Astrocyte (in vitro differentiated cells and primary cell): ENCODE measurements at regions not wholly inside any gene's neighbourhood (a gene's known extent, or its start where the extent isn't known, plus 50 kb on each side); places are given as distances from the start of the nearest gene placed in this dataset.
"Not testable (repeated sequence)": the region's sequence is repeated elsewhere in the genome, so short reads cannot be mapped to it uniquely, and the experiment has no call there.

Experiments used
- DNase-seq: peaks from one replicate; pipeline ENCODE4 v3.0.0-alpha.2; 2010; ENCODE audit warnings: low read depth
- FAIRE-seq: peaks from 2 replicates; lab custom pipeline; 2011; peaks lifted over from hg19 to GRCh38; lab: Jason Lieb, UNC
- H2AFZ ChIP-seq: 2 replicates; pipeline ENCODE4 v1.6.0; 2012; ENCODE audit warnings: low read depth, low read length, inconsistent platforms
- H3K27ac ChIP-seq: 2 replicates; pipeline ENCODE4 v1.5.1; 2011; ENCODE audit warnings: low read depth, low read length, inconsistent platforms
- H3K27me3 ChIP-seq: 2 replicates; pipeline ENCODE4 v1.6.0; 2011; ENCODE audit warnings: low read length, inconsistent platforms; ENCODE audit not compliant: insufficient read depth
- H3K36me3 ChIP-seq: 2 replicates; pipeline ENCODE4 v1.5.1; 2011; ENCODE audit warnings: low read length, inconsistent platforms; ENCODE audit not compliant: insufficient read depth
- H3K4me1 ChIP-seq: 2 replicates; pipeline ENCODE4 v1.5.1; 2011; ENCODE audit warnings: low read length, inconsistent platforms; ENCODE audit not compliant: insufficient read depth
- H3K4me2 ChIP-seq: 2 replicates; pipeline ENCODE4 v1.6.0; 2012; ENCODE audit warnings: low read length, inconsistent platforms
- H3K4me3 ChIP-seq: 2 replicates; pipeline ENCODE4 v1.5.1; 2011; ENCODE audit warnings: low read depth, mild to moderate bottlenecking, low read length, inconsistent platforms; ENCODE audit not compliant: insufficient read depth
- H3K79me2 ChIP-seq: 2 replicates; pipeline ENCODE4 v1.6.0; 2012; ENCODE audit warnings: mild to moderate bottlenecking, low read length, inconsistent platforms; ENCODE audit not compliant: insufficient read depth
- H3K9ac ChIP-seq: 2 replicates; pipeline ENCODE4 v1.6.0; 2012; ENCODE audit warnings: mild to moderate bottlenecking, low read length, inconsistent platforms
- H3K9me3 ChIP-seq: 2 replicates; pipeline ENCODE4 v1.5.1; 2012; ENCODE audit warnings: low read depth, mild to moderate bottlenecking, low read length, inconsistent platforms; ENCODE audit not compliant: insufficient read depth
- H4K20me1 ChIP-seq: 2 replicates; pipeline ENCODE4 v1.6.0; 2012; ENCODE audit warnings: low read length, inconsistent platforms; ENCODE audit not compliant: insufficient read depth
- H3K27ac Mint-ChIP-seq: one replicate; pipeline ENCODE4 v1.8.0; 2021; ENCODE audit warnings: mild to moderate bottlenecking, mixed read lengths; ENCODE audit not compliant: unreplicated experiment
- H3K27me3 Mint-ChIP-seq: one replicate; pipeline ENCODE4 v1.8.0; 2021; ENCODE audit warnings: low read depth, mixed read lengths; ENCODE audit not compliant: unreplicated experiment
- H3K36me3 Mint-ChIP-seq: one replicate; pipeline ENCODE4 v1.8.0; 2021; ENCODE audit warnings: low read depth, mixed read lengths; ENCODE audit not compliant: unreplicated experiment
- H3K4me1 Mint-ChIP-seq: one replicate; pipeline ENCODE4 v1.8.0; 2021; ENCODE audit warnings: low read depth, mixed read lengths; ENCODE audit not compliant: unreplicated experiment
- H3K4me3 Mint-ChIP-seq: one replicate; pipeline ENCODE4 v1.8.0; 2021; ENCODE audit warnings: mild to moderate bottlenecking, moderate library complexity, mixed read lengths; ENCODE audit not compliant: unreplicated experiment
- H3K9me3 Mint-ChIP-seq: one replicate; pipeline ENCODE4 v1.8.0; 2021; ENCODE audit warnings: mild to moderate bottlenecking, mixed read lengths; ENCODE audit not compliant: unreplicated experiment
- EZH2 ChIP-seq: IDR thresholded peaks from 2 replicates; pipeline ENCODE4 v1.6.1; 2012; ENCODE audit warnings: mild to moderate bottlenecking, low read length, inconsistent platforms; ENCODE audit not compliant: insufficient read depth
- TF ChIP-seq, protein P1 (sequence below): IDR thresholded peaks from 2 replicates; pipeline ENCODE4 v1.5.1; 2011; ENCODE audit warnings: low read depth, mild to moderate bottlenecking, inconsistent platforms, low read length, moderate library complexity; ENCODE audit not compliant: insufficient read depth

DNA sequence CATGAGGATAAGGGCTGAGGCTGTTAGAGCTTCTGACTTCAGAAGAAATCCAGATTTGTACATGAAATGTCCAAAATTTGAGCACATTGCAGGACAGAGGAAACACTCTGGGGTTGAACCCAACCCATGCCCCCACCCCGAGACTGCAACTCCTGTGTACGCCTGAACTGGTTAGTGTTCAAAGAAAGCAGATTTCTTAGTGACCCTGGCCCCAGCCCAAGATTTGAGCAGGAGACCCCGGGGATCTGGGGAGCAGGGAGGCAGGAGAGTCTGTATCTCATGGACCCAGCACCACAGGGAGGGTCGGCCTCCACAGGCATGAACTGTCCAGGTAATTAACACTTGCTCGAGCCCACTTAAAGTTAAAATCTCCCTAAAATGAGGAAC is 69.3 kb upstream of the WNT7B start:
- H3K9me3 ChIP-seq = no peaks in the 10 kb centered on the region
- H2AFZ ChIP-seq = no peak overlapping the region
- no peak overlapping the region for H3K27ac ChIP-seq
- no peaks in the 10 kb centered on the region for H3K27me3 ChIP-seq
- DNase-seq = no peak
- H3K4me3 Mint-ChIP-seq = no peak overlapping the region
- peak overlapping the region; percentile 85 for H3K4me2 ChIP-seq
- H3K9me3 Mint-ChIP-seq = peaks cover 3% of the 10 kb centered on the region
- H3K36me3 ChIP-seq = no peaks in the 10 kb centered on the region
- FAIRE-seq = no peak
- peaks cover 53% of the 10 kb centered on the region for H3K79me2 ChIP-seq
- no peak overlapping the region for H3K4me3 ChIP-seq
- H3K27me3 Mint-ChIP-seq = peaks cover 47% of the 10 kb centered on the region
- H3K9ac ChIP-seq = peak overlapping the region; percentile 85
- TF ChIP-seq, protein P1, sequence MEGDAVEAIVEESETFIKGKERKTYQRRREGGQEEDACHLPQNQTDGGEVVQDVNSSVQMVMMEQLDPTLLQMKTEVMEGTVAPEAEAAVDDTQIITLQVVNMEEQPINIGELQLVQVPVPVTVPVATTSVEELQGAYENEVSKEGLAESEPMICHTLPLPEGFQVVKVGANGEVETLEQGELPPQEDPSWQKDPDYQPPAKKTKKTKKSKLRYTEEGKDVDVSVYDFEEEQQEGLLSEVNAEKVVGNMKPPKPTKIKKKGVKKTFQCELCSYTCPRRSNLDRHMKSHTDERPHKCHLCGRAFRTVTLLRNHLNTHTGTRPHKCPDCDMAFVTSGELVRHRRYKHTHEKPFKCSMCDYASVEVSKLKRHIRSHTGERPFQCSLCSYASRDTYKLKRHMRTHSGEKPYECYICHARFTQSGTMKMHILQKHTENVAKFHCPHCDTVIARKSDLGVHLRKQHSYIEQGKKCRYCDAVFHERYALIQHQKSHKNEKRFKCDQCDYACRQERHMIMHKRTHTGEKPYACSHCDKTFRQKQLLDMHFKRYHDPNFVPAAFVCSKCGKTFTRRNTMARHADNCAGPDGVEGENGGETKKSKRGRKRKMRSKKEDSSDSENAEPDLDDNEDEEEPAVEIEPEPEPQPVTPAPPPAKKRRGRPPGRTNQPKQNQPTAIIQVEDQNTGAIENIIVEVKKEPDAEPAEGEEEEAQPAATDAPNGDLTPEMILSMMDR = no peak
- H3K4me1 ChIP-seq = peaks cover 26% of the 10 kb centered on the region
- H3K36me3 Mint-ChIP-seq = peaks cover 3% of the 10 kb centered on the region
- peaks cover 4% of the 10 kb centered on the region for H3K4me1 Mint-ChIP-seq
- H4K20me1 ChIP-seq = no peaks in the 10 kb centered on the region
- no peak overlapping the region for H3K27ac Mint-ChIP-seq

DNA sequence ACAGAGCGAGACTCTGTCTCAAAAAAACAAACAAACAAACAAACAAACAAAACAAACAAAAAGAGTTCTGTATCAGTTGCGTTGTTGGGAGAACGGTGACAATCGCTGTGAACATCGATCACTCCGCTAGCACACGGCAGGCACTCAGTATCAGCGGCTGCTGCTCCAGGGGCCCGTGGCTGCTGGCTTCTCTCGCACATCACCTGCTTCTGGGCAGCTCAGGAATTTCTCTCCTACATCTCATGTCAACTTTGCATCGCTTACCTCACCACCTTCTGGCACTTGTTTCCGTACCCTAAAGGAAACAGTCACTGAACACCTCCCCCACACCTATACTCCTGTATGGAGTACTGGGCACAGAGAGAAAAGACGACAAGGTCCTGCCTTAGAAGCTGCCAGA is 70.3 kb upstream of the WNT7B start:
- H3K27ac ChIP-seq = no peak overlapping the region
- H3K79me2 ChIP-seq = peaks cover 62% of the 10 kb centered on the region

DNA sequence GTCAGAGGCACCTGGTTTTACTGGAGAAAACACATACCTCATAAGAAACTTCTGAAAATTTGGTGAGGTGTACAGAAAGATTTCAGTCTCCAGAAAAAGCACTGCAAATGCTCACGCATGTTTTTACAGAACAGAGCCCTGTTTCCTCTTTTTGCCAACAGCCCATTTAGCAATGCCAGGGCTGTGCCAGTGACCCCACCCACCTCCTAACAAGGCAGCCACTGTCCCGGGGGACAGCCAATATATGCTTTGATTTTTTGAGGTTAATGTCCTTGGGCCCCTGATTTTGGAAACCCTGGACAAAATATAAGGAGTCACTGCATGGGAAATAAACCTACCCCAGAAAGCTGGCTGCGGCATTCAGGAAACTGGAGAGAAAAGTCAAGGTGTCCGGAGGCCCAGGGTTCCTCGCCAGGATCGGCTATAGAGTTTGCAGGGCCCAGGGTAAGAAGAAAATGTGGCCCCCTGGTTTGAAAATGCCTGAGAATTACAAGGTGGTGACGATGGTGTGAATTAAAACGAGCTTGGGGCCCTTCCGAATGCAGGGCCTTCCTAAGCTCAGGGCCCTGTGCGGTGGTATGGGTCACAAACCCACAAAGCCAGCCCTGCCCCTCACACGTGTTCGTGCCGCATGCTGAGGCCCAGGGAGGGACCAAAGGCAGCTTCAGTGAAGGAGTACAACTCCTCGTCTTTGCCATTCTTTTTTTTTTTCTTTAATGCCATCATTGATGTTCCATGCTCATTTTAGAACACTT is 71.1 kb upstream of the WNT7B start:
- Mint-ChIP-seq H3K4me1 (no peaks in the 10 kb centered on the region), H3K27me3 (peaks cover 57% of the 10 kb centered on the region), H3K36me3 (peaks cover 3% of the 10 kb centered on the region), H3K27ac (no peak overlapping the region), H3K9me3 (peaks cover 3% of the 10 kb centered on the region), H3K4me3 (no peak overlapping the region)
- Histone ChIP-seq H3K4me3 (no peak overlapping the region), H3K4me1 (peaks cover 34% of the 10 kb centered on the region), H3K79me2 (peaks cover 64% of the 10 kb centered on the region), H3K4me2 (no peak overlapping the region), H3K9ac (no peak overlapping the region), H3K9me3 (no peaks in the 10 kb centered on the region), H3K36me3 (no peaks in the 10 kb centered on the region), H4K20me1 (no peaks in the 10 kb centered on the region), H3K27me3 (no peaks in the 10 kb centered on the region), H3K27ac (no peak overlapping the region), H2AFZ (no peak overlapping the region)
- TF ChIP-seq, protein P1 = no peak
- no peak for TF ChIP-seq EZH2
- DNase-seq (no peak), FAIRE-seq (no peak)

More for the DNA sequence above, 70.3 kb upstream of the WNT7B start:
- FAIRE-seq (no peak), DNase-seq (no peak)
- no peak overlapping the region for H3K4me3 ChIP-seq
- H3K4me1 ChIP-seq = peaks cover 29% of the 10 kb centered on the region
- no peak for TF ChIP-seq EZH2
- TF ChIP-seq, protein P1 = no peak
- H3K27me3 ChIP-seq = no peaks in the 10 kb centered on the region
- H3K9me3 ChIP-seq = no peaks in the 10 kb centered on the region
- Mint-ChIP-seq H3K27me3 (peaks cover 52% of the 10 kb centered on the region), H3K27ac (no peak overlapping the region), H3K9me3 (peaks cover 3% of the 10 kb centered on the region), H3K4me1 (peaks cover 4% of the 10 kb centered on the region), H3K36me3 (peaks cover 3% of the 10 kb centered on the region), H3K4me3 (no peak overlapping the region)
- no peak overlapping the region for H3K9ac ChIP-seq
- H3K36me3 ChIP-seq = no peaks in the 10 kb centered on the region
- H3K4me2 ChIP-seq = no peak overlapping the region
- H2AFZ ChIP-seq = no peak overlapping the region
- H4K20me1 ChIP-seq = no peaks in the 10 kb centered on the region

DNA sequence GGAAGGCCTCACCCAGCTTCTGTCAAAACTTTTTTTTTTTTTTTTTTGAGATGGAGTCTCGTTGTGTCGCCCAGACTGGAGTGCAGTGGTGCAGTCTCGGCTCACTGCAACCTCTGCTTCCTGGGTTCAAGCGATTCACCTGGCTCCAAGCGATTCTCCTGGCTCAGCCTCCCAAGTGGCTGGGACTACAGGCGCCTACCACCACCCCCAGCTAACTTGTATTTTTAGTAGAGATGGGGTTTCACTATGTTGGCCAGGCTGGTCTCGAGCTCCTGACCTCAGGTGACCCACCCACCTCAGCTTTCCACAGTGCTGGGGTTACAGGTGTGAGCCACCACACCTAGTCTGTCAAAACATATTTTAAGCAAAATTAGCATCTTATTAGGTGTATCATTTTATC is 71.7 kb upstream of the WNT7B start:
- H3K79me2 ChIP-seq = peaks cover 64% of the 10 kb centered on the region
- not testable (repeated sequence) for H4K20me1 ChIP-seq, H3K36me3 ChIP-seq, H3K27ac Mint-ChIP-seq, H3K27me3 ChIP-seq, H3K4me3 Mint-ChIP-seq, H3K4me2 ChIP-seq, H2AFZ ChIP-seq, DNase-seq, H3K9me3 ChIP-seq, H3K4me1 Mint-ChIP-seq, H3K4me3 ChIP-seq, H3K9ac ChIP-seq, FAIRE-seq, H3K9me3 Mint-ChIP-seq, H3K27ac ChIP-seq, H3K36me3 Mint-ChIP-seq
- H3K27me3 Mint-ChIP-seq = peaks cover 58% of the 10 kb centered on the region
- H3K4me1 ChIP-seq = peaks cover 33% of the 10 kb centered on the region
